H1 (cell line): ENCODE measurements at regions not wholly inside any gene's neighbourhood (a gene's known extent, or its start where the extent isn't known, plus 50 kb on each side); places are given as distances from the start of the nearest gene placed in this dataset.

ENCODE experiments used
- CTCF ChIA-PET: fragments of 300-600 bp; sonication (Branson Sonifier 250); formaldehyde crosslinking; loops from one replicate; lab custom pipeline; 2021; ENCODE audit not compliant: partially characterized antibody; lab: Charles Lee
- POLR2A ChIA-PET: fragments of 300-600 bp; sonication (Branson Sonifier 250); formaldehyde crosslinking; loops from one replicate; lab custom pipeline; 2021; ENCODE audit warnings: inconsistent platforms; ENCODE audit not compliant: partially characterized antibody; lab: Charles Lee
- DNase-seq, 2 experiments: peaks; one replicate each; pipeline versions ENCODE4 v3.0.0 to v3.0.0-alpha.2; 2010 to 2022; ENCODE audit warnings: low spot score in 2 of 2, low read depth in 1 of 2, mixed read lengths in 1 of 2
- FAIRE-seq: peaks from 2 replicates; lab custom pipeline; 2011; peaks lifted over from hg19 to GRCh38; lab: Jason Lieb, UNC
- H2AFZ ChIP-seq: 2 replicates; pipeline ENCODE4 v1.8.1; 2012; ENCODE audit warnings: low read length, inconsistent platforms
- H2AK5ac ChIP-seq: 2 replicates; pipeline ENCODE4 v1.6.1; 2013; ENCODE audit warnings: low read depth, low read length
- H2BK120ac ChIP-seq: replicated peaks from 2 replicates; pipeline ENCODE3; 2013; ENCODE audit warnings: low read depth, low read length, inconsistent platforms
- H2BK12ac ChIP-seq: 2 replicates; pipeline ENCODE4 v1.6.1; 2013; ENCODE audit warnings: low read depth, low read length
- H2BK15ac ChIP-seq: 2 replicates; pipeline ENCODE4 v1.6.1; 2013; ENCODE audit warnings: low read length
- H2BK20ac ChIP-seq: 2 replicates; pipeline ENCODE4 v1.6.1; 2013; ENCODE audit warnings: low read length
- H2BK5ac ChIP-seq: 2 replicates; pipeline ENCODE4 v1.6.1; 2013; ENCODE audit warnings: low read depth, low read length
- H3K14ac ChIP-seq: 2 replicates; pipeline ENCODE4 v1.6.1; 2013; ENCODE audit warnings: inconsistent platforms; ENCODE audit not compliant: insufficient read length
- H3K18ac ChIP-seq: 2 replicates; pipeline ENCODE4 v1.6.1; 2013; ENCODE audit warnings: low read length; ENCODE audit errors: extremely low read depth
- H3K23ac ChIP-seq: 2 replicates; pipeline ENCODE4 v1.6.1; 2013; ENCODE audit warnings: inconsistent platforms; ENCODE audit not compliant: insufficient read length
- H3K23me2 ChIP-seq: 2 replicates; pipeline ENCODE4 v1.6.1; 2013; ENCODE audit warnings: low read depth, low read length
- H3K27ac ChIP-seq: 2 replicates; pipeline ENCODE4 v1.6.1; 2011; ENCODE audit warnings: low read depth, low read length, inconsistent platforms
- H3K27me3 ChIP-seq, 4 experiments: replicated peaks in 1 of 4; 1 replicate in 1 of 4; 2 replicates in 3 of 4; pipeline versions ENCODE4 v1.6.1 to v1.8.1; 2011 to 2013; ENCODE audit warnings: low read length in 3 of 4, mild to moderate bottlenecking in 3 of 4, inconsistent platforms in 2 of 4, mixed read lengths in 2 of 4, moderate library complexity in 1 of 4; ENCODE audit not compliant: control insufficient read depth in 3 of 4, insufficient read depth in 3 of 4; ENCODE audit errors: extremely low read depth in 1 of 4
- H3K36me3 ChIP-seq, 4 experiments: 2 replicates each; pipeline versions ENCODE4 v1.6.1 to v1.8.1; 2011 to 2013; ENCODE audit warnings: mild to moderate bottlenecking in 4 of 4, low read length in 3 of 4, moderate library complexity in 2 of 4, control low read depth in 1 of 4, inconsistent platforms in 1 of 4; ENCODE audit not compliant: insufficient read depth in 4 of 4, control insufficient read depth in 2 of 4
- H3K4ac ChIP-seq: replicated peaks from 2 replicates; pipeline ENCODE3; 2013; ENCODE audit warnings: low read length, low read depth, mixed read lengths, inconsistent platforms; ENCODE audit not compliant: insufficient read length
- H3K4me1 ChIP-seq, 4 experiments: replicated peaks in 1 of 4; 1 replicate in 1 of 4; 2 replicates in 3 of 4; pipeline versions ENCODE4 v1.6.1 to v1.8.1; 2011 to 2013; ENCODE audit warnings: low read length in 3 of 4, inconsistent platforms in 2 of 4, mixed read lengths in 1 of 4; ENCODE audit not compliant: insufficient read depth in 4 of 4, control insufficient read depth in 3 of 4
- H3K4me2 ChIP-seq, 2 experiments: 2 replicates each; pipeline versions ENCODE4 v1.6.1 to v1.8.1; 2011 to 2013; ENCODE audit warnings: low read depth in 2 of 2, low read length in 2 of 2, control low read depth in 1 of 2, inconsistent platforms in 1 of 2, mild to moderate bottlenecking in 1 of 2; ENCODE audit not compliant: insufficient read depth in 1 of 2
- H3K4me3 ChIP-seq, 4 experiments: fragments of 200-600, 300-600 bp in 1 of 4; sonication (generic), shearing (Covaris generic), sonication (Bioruptor Twin) in 1 of 4; 2 replicates each; pipeline versions ENCODE4 v1.5.1 to v1.8.1; 2011 to 2016; ENCODE audit warnings: low read length in 4 of 4, low read depth in 3 of 4, control low read depth in 2 of 4, inconsistent platforms in 2 of 4, mild to moderate bottlenecking in 2 of 4, mixed read lengths in 1 of 4, moderate library complexity in 1 of 4; ENCODE audit not compliant: insufficient read depth in 2 of 4; ENCODE audit errors: extremely low read depth in 1 of 4
- H3K56ac ChIP-seq: replicated peaks from 2 replicates; pipeline ENCODE3; 2013; ENCODE audit warnings: low read depth, mild to moderate bottlenecking, mixed read lengths, low read length, inconsistent platforms; ENCODE audit not compliant: insufficient read length
- H3K79me1 ChIP-seq: 2 replicates; pipeline ENCODE4 v1.6.1; 2013; ENCODE audit warnings: low read depth, low read length, control low read depth
- H3K79me2 ChIP-seq, 2 experiments: 2 replicates each; pipeline versions ENCODE4 v1.6.1 to v1.8.1; 2012 to 2013; ENCODE audit warnings: low read length in 2 of 2, mild to moderate bottlenecking in 2 of 2, inconsistent platforms in 1 of 2; ENCODE audit not compliant: insufficient read depth in 2 of 2, control insufficient read depth in 1 of 2
- H3K9ac ChIP-seq, 4 experiments: replicated peaks in 1 of 4; 1 replicate in 1 of 4; 2 replicates in 3 of 4; pipeline versions ENCODE4 v1.6.1 to v1.8.1; 2011 to 2013; ENCODE audit warnings: low read depth in 3 of 4, low read length in 3 of 4, control low read depth in 2 of 4, mild to moderate bottlenecking in 2 of 4, moderate library complexity in 2 of 4, inconsistent platforms in 1 of 4; ENCODE audit errors: extremely low read depth in 1 of 4
- H3K9me3 ChIP-seq, 2 experiments: 2 replicates each; pipeline versions ENCODE4 v1.6.1 to v1.8.1; 2012 to 2013; ENCODE audit warnings: mild to moderate bottlenecking in 2 of 2, moderate library complexity in 2 of 2, control low read depth in 1 of 2, inconsistent platforms in 1 of 2, low read depth in 1 of 2, low read length in 1 of 2, mixed read lengths in 1 of 2; ENCODE audit not compliant: insufficient read depth in 2 of 2
- H4K20me1 ChIP-seq, 2 experiments: replicated peaks in 1 of 2; 2 replicates each; pipeline versions ENCODE3 to v1.8.1; 2011 to 2013; ENCODE audit warnings: inconsistent platforms in 2 of 2, low read length in 2 of 2, mild to moderate bottlenecking in 1 of 2; ENCODE audit not compliant: insufficient read depth in 2 of 2, control insufficient read depth in 1 of 2
- H4K5ac ChIP-seq: 2 replicates; pipeline ENCODE4 v1.6.1; 2013; ENCODE audit warnings: low read length, low read depth, mixed read lengths, inconsistent platforms; ENCODE audit not compliant: insufficient read length
- H4K8ac ChIP-seq: 2 replicates; pipeline ENCODE4 v1.8.0; 2013; ENCODE audit warnings: mild to moderate bottlenecking, moderate library complexity, low read length, inconsistent platforms; ENCODE audit not compliant: insufficient read depth; ENCODE audit errors: extremely low read depth
- H4K91ac ChIP-seq: replicated peaks from 2 replicates; pipeline ENCODE3; 2013; ENCODE audit warnings: low read length, mixed read lengths, inconsistent platforms; ENCODE audit not compliant: insufficient read length
- CEBPB ChIP-seq: IDR thresholded peaks from 2 replicates; pipeline ENCODE4 v1.6.1; 2012; ENCODE audit warnings: low read depth, low read length
- CHD1 ChIP-seq: IDR thresholded peaks from 2 replicates; pipeline ENCODE4 v1.6.1; 2012; ENCODE audit warnings: low read depth, low read length, improper control_type of control experiment
- EP300 ChIP-seq, 2 experiments: IDR thresholded peaks; 1 replicate in 1 of 2; 2 replicates in 1 of 2; pipeline ENCODE4 v1.6.1; 2011 to 2012; ENCODE audit warnings: low read depth in 2 of 2, low read length in 2 of 2, mild to moderate bottlenecking in 2 of 2, borderline replicate concordance in 1 of 2, inconsistent platforms in 1 of 2, moderate library complexity in 1 of 2
- JUN ChIP-seq: IDR thresholded peaks from 2 replicates; pipeline ENCODE4 v1.6.1; 2011; ENCODE audit warnings: low read depth, mild to moderate bottlenecking, improper control_type of control experiment, low read length
- NANOG ChIP-seq: IDR thresholded peaks from 2 replicates; pipeline ENCODE4 v1.6.1; 2011; ENCODE audit warnings: low read length, low read depth, mild to moderate bottlenecking, inconsistent platforms; ENCODE audit not compliant: insufficient read depth, poor library complexity, severe bottlenecking
- POLR2A ChIP-seq, 2 experiments: IDR thresholded peaks; 1 replicate in 1 of 2; 2 replicates in 1 of 2; pipeline ENCODE4 v1.6.1; 2011; ENCODE audit warnings: low read depth in 2 of 2, low read length in 2 of 2, mild to moderate bottlenecking in 2 of 2; ENCODE audit errors: control extremely low read depth in 1 of 2
- POU5F1 ChIP-seq: IDR thresholded peaks from 2 replicates; pipeline ENCODE4 v1.6.1; 2011; ENCODE audit warnings: low read depth, mild to moderate bottlenecking, low read length, moderate library complexity
- SAP30 ChIP-seq: fragments of 300-600 bp; sonication (generic); IDR thresholded peaks from 2 replicates; pipeline ENCODE4 v1.7.1; 2012; ENCODE audit warnings: low read length, moderate library complexity, mild to moderate bottlenecking, inconsistent platforms; ENCODE audit not compliant: insufficient read depth, insufficient replicate concordance
- SUZ12 ChIP-seq: fragments of 200-600 bp; sonication (generic); IDR thresholded peaks from 2 replicates; pipeline ENCODE4 v1.6.1; 2012; ENCODE audit warnings: mild to moderate bottlenecking, inconsistent platforms, low read length, moderate library complexity, mixed read lengths
- TEAD4 ChIP-seq: IDR thresholded peaks from 2 replicates; pipeline ENCODE4 v1.6.1; 2012; ENCODE audit warnings: low read depth, low read length, inconsistent platforms, mixed read lengths
- USF2 ChIP-seq: IDR thresholded peaks from 2 replicates; pipeline ENCODE4 v1.6.1; 2011; ENCODE audit warnings: low read length, improper control_type of control experiment
- WGBS, 2 experiments: shearing (Covaris generic) in 1 of 2; methylation state at CpG; one replicate each; pipeline versions ENCODE4 v1.1.6 to v1.1.7; 2013 to 2015; ENCODE audit warnings: low lambda C conversion rate in 2 of 2, mixed read lengths in 2 of 2, inconsistent platforms in 1 of 2, low coverage in 1 of 2, missing lambda C conversion rate in 1 of 2; ENCODE audit not compliant: insufficient replicate concordance in 2 of 2, insufficient coverage in 1 of 2, insufficient read length in 1 of 2; ENCODE audit errors: extremely low coverage in 1 of 2, missing lambda C conversion rate in 1 of 2; 5-methylcytosine and 5-hydroxymethylcytosine counted together

DNA sequence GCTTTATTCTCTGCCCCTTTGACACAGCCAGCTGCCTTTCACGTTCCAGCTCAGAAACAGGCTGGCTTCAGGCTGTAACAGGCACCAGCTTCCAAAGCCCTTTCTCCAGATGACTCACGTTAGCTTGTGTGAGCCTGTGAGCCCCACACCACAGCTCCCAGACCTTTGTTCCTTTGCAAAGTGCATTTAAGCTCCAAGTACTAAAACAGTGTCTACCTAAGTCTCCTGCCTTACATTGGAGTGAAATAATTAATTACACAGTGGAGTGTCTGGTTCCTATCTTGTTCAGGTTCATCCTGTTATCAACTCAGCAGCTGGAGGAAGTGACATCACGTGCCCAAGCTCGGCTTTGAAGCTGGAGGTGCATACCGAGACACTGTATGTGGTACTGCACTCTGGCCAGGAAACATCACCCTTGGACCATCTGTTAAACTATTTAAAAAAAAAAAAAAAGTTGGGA, 475.8 kb downstream of the FOXO1 start:
- no peak overlapping the region for H4K91ac ChIP-seq
- FAIRE-seq: no peak
- no peak overlapping the region for H3K27ac ChIP-seq
- no peak overlapping the region for H3K23ac ChIP-seq
- H3K27me3 ChIP-seq: no peaks in the 10 kb centered on the region; a peak in 1 of 7 replicates
- peaks cover 0 to 2% of the 10 kb centered on the region in 2 experiments for H4K20me1 ChIP-seq
- H3K9ac ChIP-seq: no peak overlapping the region
- 78% methylated on average over 5 of the region's 5 CpGs; no CpG with 5 or more reads in 1 of the 2 experiments for WGBS, 2 experiments
- POLR2A ChIA-PET: no interaction called here
- no peak overlapping the region for H2BK20ac ChIP-seq
- no peak overlapping the region for H4K8ac ChIP-seq
- no peaks in the 10 kb centered on the region for H3K79me1 ChIP-seq
- H2AK5ac ChIP-seq: no peak overlapping the region
- H3K14ac ChIP-seq: no peak overlapping the region
- TF ChIP-seq POLR2A (IDR thresholded peaks at IDR 0.05; ENCODE audit: control extremely low read depth in 1 of 2, low read depth in 2 of 2, low read length in 2 of 2) (no peak), JUN (no peak), SAP30 (no peak), CEBPB (no peak), CHD1 (no peak), POU5F1 (no peak), SUZ12 (no peak), NANOG (no peak), EP300 (IDR thresholded peaks at IDR 0.05; ENCODE audit: borderline replicate concordance in 1 of 2, low read depth in 2 of 2, low read length in 2 of 2) (no peak), USF2 (no peak), TEAD4 (no peak)
- TF ChIP-seq, all 59 proteins: peak for 0
- Histone ChIP-seq H3K4me1 (peaks cover 0 to 10% (median 2%) of the 10 kb centered on the region in 4 experiments; a peak in 2 of 7 replicates), H3K36me3 (no peaks in the 10 kb centered on the region), H2BK12ac (no peak overlapping the region), H3K9me3 (no peaks in the 10 kb centered on the region), H4K5ac (no peak overlapping the region), H3K18ac (no peak overlapping the region), H3K4ac (no peak overlapping the region), H3K4me3 (no peak overlapping the region), H2BK5ac (no peak overlapping the region), H3K79me2 (no peaks in the 10 kb centered on the region), H3K4me2 (no peak overlapping the region), H3K23me2 (peaks cover 4% of the 10 kb centered on the region; the same call in 1 of the 2 replicates), H3K56ac (no peak overlapping the region), H2AFZ (no peak overlapping the region), H2BK120ac (no peak overlapping the region), H2BK15ac (no peak overlapping the region)
- CTCF ChIA-PET: interaction anchor here (0.6 to 2.1 kb wide), 2 partner anchors 42 to 473 kb away, joined by 3 to 4 read pairs; no protein-coding TSS in a partner anchor
- DNase-seq: no peak
